Omental fat pad (tissue), 3 donors: ENCODE measurements at regions not wholly inside any gene's neighbourhood (a gene's known extent, or its start where the extent isn't known, plus 50 kb on each side); places are given as distances from the start of the nearest gene placed in this dataset.

Source experiments
- ATAC-seq: fragments of 150-250 bp; one replicate; pipeline ENCODE4 v1.9.1; 2016; ENCODE audit warnings: mild to moderate bottlenecking, moderate library complexity; ENCODE audit not compliant: low FRiP score
- DNase-seq: peaks from one replicate; pipeline ENCODE4 v3.0.0-alpha.2; 2019; ENCODE audit warnings: low spot score
- CTCF ChIP-seq, 3 donors: fragments of 450-650 bp; IDR thresholded peaks; one replicate each; pipeline ENCODE4 v1.5.1; 2016 to 2017; ENCODE audit warnings: antibody characterized with exemption in 3 of 3, mild to moderate bottlenecking in 3 of 3, moderate library complexity in 2 of 3

- DNase-seq, result no peak
- TF ChIP-seq CTCF (IDR thresholded peaks at IDR 0.05), result no peak
- ATAC-seq, result no peak
Measured at GRCh38 chr3:30129765-30130164, 476.6 kb upstream of the TGFBR2 start.

GRCh38 chr3:30130391-30130790 is 476.0 kb upstream of the TGFBR2 start:
- ATAC-seq, result no peak
- no peak for TF ChIP-seq CTCF (IDR thresholded peaks at IDR 0.05)
- DNase-seq, result no peak

GRCh38 chr3:30131191-30131590 is 475.2 kb upstream of the TGFBR2 start:
- DNase-seq, result no peak
- no peak for TF ChIP-seq CTCF (IDR thresholded peaks at IDR 0.05)
- ATAC-seq, result no peak

- ATAC-seq, result no peak
- DNase-seq, result no peak
- no peak for TF ChIP-seq CTCF (IDR thresholded peaks at IDR 0.05)
Measured at GRCh38 chr3:30135190-30135589, 471.2 kb upstream of the TGFBR2 start.

- ATAC-seq (no peak), DNase-seq (no peak)
- TF ChIP-seq CTCF (IDR thresholded peaks at IDR 0.05), result no peak
Measured at GRCh38 chr3:30139283-30139682, 467.1 kb upstream of the TGFBR2 start.

- ATAC-seq (no peak), DNase-seq (no peak)
- TF ChIP-seq CTCF (IDR thresholded peaks at IDR 0.05), result no peak
Measured at GRCh38 chr3:30140356-30141075, 465.9 kb upstream of the TGFBR2 start.

GRCh38 chr3:30141178-30141581 is 465.2 kb upstream of the TGFBR2 start:
- DNase-seq, result no peak
- TF ChIP-seq CTCF (IDR thresholded peaks at IDR 0.05), result no peak
- no peak for ATAC-seq
